ENCODE measurements at regions not wholly inside any gene's neighbourhood (a gene's known extent, or its start where the extent isn't known, plus 50 kb on each side); places are given as distances from the start of the nearest gene placed in this dataset.

- Histone ChIP-seq H3K9me3 (ENCODE audit: control insufficient read depth in 1 of 2, insufficient read depth in 1 of 2, low read depth in 1 of 2, low read length in 2 of 2) (no peaks in the 10 kb centered on the region), H3K79me2 (ENCODE audit: insufficient read depth, low read length) (no peaks in the 10 kb centered on the region), H3K9me2 (ENCODE audit: insufficient read depth) (no peaks in the 10 kb centered on the region), H2AFZ (ENCODE audit: low read depth, low read length, poor library complexity, severe bottlenecking) (no peak overlapping the region), H3K4me1 (ENCODE audit: control insufficient read depth in 1 of 2, insufficient read depth in 2 of 2, low read length in 2 of 2) (peaks cover 26 to 36% of the 10 kb centered on the region in 2 experiments), H3K9ac (ENCODE audit: low read length) (no peak overlapping the region), H4K20me1 (ENCODE audit: insufficient read depth) (no peaks in the 10 kb centered on the region), H3K27me3 (ENCODE audit: insufficient read depth, low read length) (no peaks in the 10 kb centered on the region), H3K4me3 (replicated peaks in 1 of 2; ENCODE audit: low read depth in 1 of 2, low read length in 2 of 2) (no peak overlapping the region), H3K4me2 (ENCODE audit: low read length) (no peak overlapping the region), H3K36me3 (ENCODE audit: control insufficient read depth in 1 of 2, insufficient read depth in 2 of 2, low read length in 2 of 2) (no peaks in the 10 kb centered on the region), H3K27ac (ENCODE audit: low read depth, low read length) (no peak overlapping the region)
- RAD21 ChIA-PET (ENCODE audit: low non-redundant PET in 1 of 2, low total read pairs in 2 of 2, uncharacterized antibody in 2 of 2, unreplicated experiment in 2 of 2), result no interaction called here
- TF ChIP-seq ZNF274 (IDR thresholded peaks at IDR 0.05; ENCODE audit: low read depth, low read length) (no peak), SP1 (IDR thresholded peaks at IDR 0.05; ENCODE audit: low read depth) (no peak), JUND (IDR thresholded peaks at IDR 0.05) (no peak), FOSL1 (IDR thresholded peaks at IDR 0.05; ENCODE audit: low read depth) (no peak), POLR2AphosphoS5 (IDR thresholded peaks at IDR 0.05; ENCODE audit: low read depth, low read length) (no peak), ZBTB33 (IDR thresholded peaks at IDR 0.05; ENCODE audit: extremely low read depth, insufficient replicate concordance, low read length) (no peak), EGR1 (IDR thresholded peaks at IDR 0.05; ENCODE audit: low read depth) (no peak), ATF3 (IDR thresholded peaks at IDR 0.05) (no peak), SRF (IDR thresholded peaks at IDR 0.05; ENCODE audit: low read depth) (no peak), CBX3 (IDR thresholded peaks at IDR 0.05; ENCODE audit: low read depth) (no peak), EZH2phosphoT487 (IDR thresholded peaks at IDR 0.05; ENCODE audit: borderline replicate concordance) (no peak), TCF7L2 (IDR thresholded peaks at IDR 0.05; ENCODE audit: borderline replicate concordance, extremely low read depth, insufficient read depth, insufficient read length) (no peak)
- POLR2A ChIA-PET, result no interaction called here
- ATAC-seq, result no peak
- CTCF ChIA-PET, result no interaction called here
- no TSS peak for BruUV-seq (replicated peaks)
- DNase-seq (ENCODE audit: low read depth, low spot score), result no peak
- intact Hi-C loops (cut with micrococcal nuclease), result no loop called here
These were observed 200.0 kb upstream of the IER5L start for GRCh38 chr9:129377931-129378661.
